Suprapubic skin (tissue), 3 donors: ENCODE measurements at regions not wholly inside any gene's neighbourhood (a gene's known extent, or its start where the extent isn't known, plus 50 kb on each side); places are given as distances from the start of the nearest gene placed in this dataset.

Source experiments
- EP300 ChIP-seq: sonication (generic); formaldehyde crosslinking; IDR thresholded peaks from one replicate; pipeline ENCODE4 v1.6.1; 2017; ENCODE audit warnings: antibody characterized with exemption
- TF ChIP-seq, protein P1 (sequence below), 2 donors: fragments of 200-600 bp in 1 of 2; fragments of 450-650 bp in 1 of 2; sonication (generic) in 1 of 2; IDR thresholded peaks; one replicate each; pipeline ENCODE4 v1.5.1; 2016 to 2019; ENCODE audit warnings: antibody characterized with exemption in 2 of 2, mild to moderate bottlenecking in 1 of 2, moderate library complexity in 1 of 2

GRCh38 chr16:6207580-6207979, 1110.0 kb upstream of the EEF2KMT start:
- no peak for TF ChIP-seq EP300
- TF ChIP-seq, protein P1, sequence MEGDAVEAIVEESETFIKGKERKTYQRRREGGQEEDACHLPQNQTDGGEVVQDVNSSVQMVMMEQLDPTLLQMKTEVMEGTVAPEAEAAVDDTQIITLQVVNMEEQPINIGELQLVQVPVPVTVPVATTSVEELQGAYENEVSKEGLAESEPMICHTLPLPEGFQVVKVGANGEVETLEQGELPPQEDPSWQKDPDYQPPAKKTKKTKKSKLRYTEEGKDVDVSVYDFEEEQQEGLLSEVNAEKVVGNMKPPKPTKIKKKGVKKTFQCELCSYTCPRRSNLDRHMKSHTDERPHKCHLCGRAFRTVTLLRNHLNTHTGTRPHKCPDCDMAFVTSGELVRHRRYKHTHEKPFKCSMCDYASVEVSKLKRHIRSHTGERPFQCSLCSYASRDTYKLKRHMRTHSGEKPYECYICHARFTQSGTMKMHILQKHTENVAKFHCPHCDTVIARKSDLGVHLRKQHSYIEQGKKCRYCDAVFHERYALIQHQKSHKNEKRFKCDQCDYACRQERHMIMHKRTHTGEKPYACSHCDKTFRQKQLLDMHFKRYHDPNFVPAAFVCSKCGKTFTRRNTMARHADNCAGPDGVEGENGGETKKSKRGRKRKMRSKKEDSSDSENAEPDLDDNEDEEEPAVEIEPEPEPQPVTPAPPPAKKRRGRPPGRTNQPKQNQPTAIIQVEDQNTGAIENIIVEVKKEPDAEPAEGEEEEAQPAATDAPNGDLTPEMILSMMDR (IDR thresholded peaks at IDR 0.05): no peak
